HG03558 (cell line): ENCODE measurements at regions not wholly inside any gene's neighbourhood (a gene's known extent, or its start where the extent isn't known, plus 50 kb on each side); places are given as distances from the start of the nearest gene placed in this dataset.
"Not testable (repeated sequence)": the region's sequence is repeated elsewhere in the genome, so short reads cannot be mapped to it uniquely, and the experiment has no call there.

Source experiments
- ATAC-seq: cut with Tn5 transposase; IDR thresholded peaks from one replicate; pipeline ENCODE4 v1.9.1; 2021; ENCODE audit warnings: moderate number of reproducible peaks; ENCODE audit not compliant: unreplicated experiment; ENCODE audit errors: extremely low read depth

GRCh38 chr6:134654751-134655150 lies 295.1 kb downstream of the ALDH8A1 start:
- no peak for ATAC-seq

GRCh38 chr6:134651519-134651918 lies 298.4 kb downstream of the ALDH8A1 start:
- no peak for ATAC-seq

DNA sequence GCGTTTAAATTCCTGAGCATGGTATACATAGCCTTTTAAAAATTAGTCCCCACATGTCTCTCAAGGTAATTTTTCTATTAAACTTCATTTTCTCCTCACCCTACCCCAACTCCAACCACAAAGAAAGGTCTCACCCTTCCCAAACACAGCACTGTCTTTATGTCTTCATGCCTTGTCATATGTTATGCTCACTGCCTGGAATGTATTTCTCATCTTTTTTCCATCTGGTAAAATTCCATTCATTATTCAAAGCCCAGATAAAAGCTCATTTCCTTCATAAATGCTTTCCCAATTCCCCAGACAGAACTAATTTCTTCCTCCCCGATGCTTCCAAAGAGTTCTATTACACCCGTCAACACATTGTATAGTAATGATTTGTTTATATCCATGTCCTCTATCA lies 302.0 kb downstream of the ALDH8A1 start:
- ATAC-seq = no peak

- ATAC-seq = no peak
These were observed 307.1 kb downstream of the ALDH8A1 start for GRCh38 chr6:134642819-134643218.

- no peak for ATAC-seq
These were observed 307.6 kb downstream of the ALDH8A1 start for GRCh38 chr6:134642279-134642678.

GRCh38 chr6:134640975-134641429 lies 308.9 kb downstream of the ALDH8A1 start:
- no peak for ATAC-seq

DNA sequence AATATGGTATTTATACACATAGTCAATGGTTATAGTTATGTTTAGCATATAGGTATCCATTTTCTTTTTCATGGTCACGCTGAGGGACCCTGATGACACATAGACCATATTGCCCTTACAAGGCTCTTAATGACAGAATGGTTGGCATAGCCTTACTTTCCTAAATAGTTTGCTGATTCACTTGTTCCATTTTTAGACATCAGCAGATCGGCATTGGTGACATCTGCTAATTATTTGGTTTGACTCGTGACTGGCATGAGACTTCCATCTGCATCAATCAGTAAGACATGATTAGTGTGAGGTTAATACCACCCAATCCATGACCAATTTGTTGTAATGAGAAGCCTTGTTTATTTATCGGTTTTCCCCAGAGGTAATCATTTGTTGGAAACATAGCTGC lies 309.7 kb downstream of the ALDH8A1 start:
- no peak for ATAC-seq

DNA sequence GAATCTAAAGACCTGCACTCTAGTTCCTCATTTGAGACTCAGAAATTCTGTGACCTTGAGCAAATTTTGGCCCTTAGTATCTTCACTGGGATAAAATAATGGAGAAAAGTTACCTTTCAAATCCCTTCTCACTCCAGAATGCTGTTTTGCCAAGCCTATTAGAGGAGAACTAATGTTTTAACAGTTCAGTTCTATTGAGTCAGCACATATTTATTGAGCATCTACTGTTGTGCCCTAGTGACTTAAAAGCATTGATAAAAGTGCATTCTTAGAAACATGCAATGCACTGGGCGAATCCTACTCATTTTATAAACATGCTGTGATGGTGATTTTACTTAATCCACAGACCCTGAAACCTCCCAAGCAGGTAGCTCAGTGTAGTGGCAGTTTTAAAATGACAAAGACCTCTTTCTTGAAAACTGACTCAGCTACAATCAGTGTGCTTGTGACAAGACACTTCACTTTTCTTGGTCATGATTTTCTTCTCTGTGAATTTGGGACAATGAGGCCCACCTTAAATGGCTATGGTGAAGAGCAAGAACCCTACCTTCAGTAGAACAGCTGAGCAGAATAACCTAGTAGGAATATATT lies 312.0 kb downstream of the ALDH8A1 start:
- no peak for ATAC-seq

DNA sequence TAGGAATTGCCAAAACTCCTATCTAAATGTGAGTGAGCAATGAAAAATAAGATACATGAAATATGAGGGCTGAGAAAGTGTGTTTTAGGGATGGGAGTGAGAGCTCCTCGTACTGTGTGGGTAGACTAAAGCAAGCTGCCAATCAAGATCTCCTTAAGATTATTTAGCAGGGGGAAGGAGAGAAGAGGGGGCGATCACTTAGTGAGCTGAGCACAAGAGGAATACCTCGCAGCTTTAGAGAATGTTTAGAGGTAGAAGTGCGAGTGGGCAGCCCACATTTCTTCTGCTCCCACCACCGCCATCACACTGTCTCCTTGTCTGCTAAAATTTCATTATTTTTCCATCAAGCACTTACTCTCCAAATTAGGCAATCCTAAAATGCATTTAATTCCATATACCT lies 312.6 kb downstream of the ALDH8A1 start:
- ATAC-seq = no peak

DNA sequence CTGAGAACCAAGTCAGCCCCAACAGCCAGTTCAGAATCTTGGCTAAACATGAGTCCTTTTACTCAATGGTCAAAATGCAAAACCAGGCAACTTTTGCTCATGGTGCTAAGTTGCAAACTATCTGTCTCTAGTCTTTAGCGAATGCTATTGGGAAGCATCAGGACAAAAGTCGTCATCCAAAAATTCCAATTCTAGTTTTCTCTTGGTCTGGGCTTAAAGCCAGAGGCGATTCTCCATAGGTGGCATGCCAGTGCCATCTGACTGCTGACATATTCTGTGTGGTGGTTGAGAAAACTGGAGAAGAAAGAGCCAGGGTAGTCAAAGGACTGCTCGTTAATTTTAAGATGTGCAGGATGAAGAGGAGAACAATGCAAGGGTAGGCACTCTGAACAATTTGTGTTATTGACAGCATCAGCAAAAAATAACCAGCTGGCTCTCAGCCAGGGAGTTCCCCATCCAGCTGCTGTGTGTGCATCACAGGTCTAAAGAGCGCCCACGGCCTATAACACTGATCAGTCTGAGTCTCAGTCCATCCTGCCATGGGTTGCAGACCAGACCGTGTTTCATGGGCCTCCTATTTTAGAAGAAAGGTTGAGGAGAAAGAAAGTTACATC lies 313.6 kb downstream of the ALDH8A1 start:
- no peak for ATAC-seq

GRCh38 chr6:134634966-134635365 lies 314.9 kb downstream of the ALDH8A1 start:
- ATAC-seq = no peak

- no peak for ATAC-seq
These were observed 315.4 kb downstream of the ALDH8A1 start for GRCh38 chr6:134634466-134634865.

GRCh38 chr6:134632982-134633940 lies 315.3 kb upstream of the SGK1 start:
- ATAC-seq = not testable (repeated sequence)

DNA sequence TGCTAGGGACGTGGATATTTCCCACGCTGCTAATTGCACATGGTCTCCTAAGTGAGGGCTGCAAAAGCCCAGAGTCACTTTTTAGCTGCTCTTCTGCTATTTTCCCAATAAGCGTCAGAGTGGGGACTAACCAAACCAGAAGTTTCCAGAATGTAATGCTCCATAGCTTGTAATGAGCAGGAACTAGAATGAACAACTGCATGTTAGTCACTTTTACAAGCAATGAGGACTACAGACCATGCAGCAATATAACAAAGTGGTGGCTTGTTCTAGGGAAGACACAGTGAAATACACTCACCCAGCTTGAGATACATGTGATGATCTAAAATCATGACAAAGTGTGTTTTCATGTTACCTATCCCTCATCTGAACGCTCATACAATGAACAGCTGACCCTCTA lies 314.1 kb upstream of the SGK1 start:
- no peak for ATAC-seq

- no peak for ATAC-seq
These were observed 313.5 kb upstream of the SGK1 start for GRCh38 chr6:134631398-134631924.

DNA sequence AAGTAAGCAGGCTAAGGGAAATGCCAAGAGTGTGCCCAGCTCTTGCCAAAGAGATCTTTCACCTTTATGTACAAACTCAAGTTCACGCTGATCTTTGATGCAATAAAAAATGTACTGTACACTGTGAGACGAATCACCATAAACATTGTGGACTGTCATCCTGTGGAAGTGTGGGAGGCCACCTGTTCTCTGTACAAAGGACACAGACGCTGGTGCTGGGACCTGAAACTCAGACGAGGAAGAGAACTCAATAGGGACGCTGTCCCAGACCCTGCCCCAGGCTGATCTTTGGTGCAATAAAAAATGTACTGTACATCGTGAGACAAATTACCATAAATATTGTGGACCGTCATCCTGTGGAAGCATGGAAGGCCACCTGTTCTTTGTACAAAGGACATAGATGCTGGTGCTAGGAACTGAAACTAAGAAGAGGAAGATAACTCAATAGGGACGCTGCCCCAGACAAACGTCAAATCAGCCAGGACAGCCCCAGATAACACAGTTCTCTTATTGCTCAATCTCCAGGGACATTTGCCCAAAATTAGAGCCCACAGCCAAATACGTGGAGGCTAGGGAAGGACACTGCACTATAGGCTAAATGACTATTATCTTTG lies 312.7 kb upstream of the SGK1 start:
- ATAC-seq = no peak

- no peak for ATAC-seq
These were observed 310.2 kb upstream of the SGK1 start for GRCh38 chr6:134628154-134628553.

GRCh38 chr6:134627707-134628106 lies 309.8 kb upstream of the SGK1 start:
- ATAC-seq = no peak

DNA sequence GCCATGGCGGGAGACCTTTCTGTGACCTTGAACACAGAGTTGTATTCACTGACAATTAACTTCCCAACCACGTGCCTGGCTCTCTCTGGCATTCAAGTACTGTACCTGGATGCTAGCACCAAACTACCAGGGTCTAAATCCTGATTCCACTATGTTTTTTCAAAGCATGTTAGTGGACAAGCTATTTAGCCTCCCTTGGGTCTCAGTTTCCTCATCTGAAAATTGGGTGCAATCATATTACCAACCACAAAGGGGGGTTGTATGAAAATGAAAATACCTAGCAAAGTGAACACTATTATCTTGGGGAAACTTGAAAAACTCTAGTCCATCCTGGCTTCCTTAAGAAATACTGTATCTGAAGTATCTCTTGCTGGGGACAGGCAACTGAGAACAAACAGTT lies 308.7 kb upstream of the SGK1 start:
- no peak for ATAC-seq

- no peak for ATAC-seq
These were observed 308.2 kb upstream of the SGK1 start for GRCh38 chr6:134626086-134626485.

GRCh38 chr6:134624781-134625180 lies 306.9 kb upstream of the SGK1 start:
- no peak for ATAC-seq
